ENCODE measurements at regions not wholly inside any gene's neighbourhood (a gene's known extent, or its start where the extent isn't known, plus 50 kb on each side); places are given as distances from the start of the nearest gene placed in this dataset.

- peaks cover 11% of the 10 kb centered on the region for H3K9me3 ChIP-seq (ENCODE audit: control insufficient read depth, insufficient read depth, low read length)
- ChIA-PET CTCF (no interaction called here), POLR2A (no interaction called here)
- TF ChIP-seq CTCF (IDR thresholded peaks at IDR 0.05; ENCODE audit: low read depth, low read length), result no peak
- H3K27me3 ChIP-seq (ENCODE audit: control insufficient read depth, insufficient read depth, low read length), result no peaks in the 10 kb centered on the region
- DNase-seq (ENCODE audit: low read depth, low spot score), result no peak
- H3K4me3 ChIP-seq (ENCODE audit: low read depth, low read length), result no peak overlapping the region
- H3K27ac ChIP-seq (ENCODE audit: low read depth, low read length), result no peak overlapping the region
Observed at GRCh38 chr6:94673251-94673650, 904.1 kb upstream of the MANEA start.

GRCh38 chr6:94670017-94670416, 907.3 kb upstream of the MANEA start:
- CTCF ChIA-PET, result no interaction called here

GRCh38 chr6:94668876-94669275, 908.5 kb upstream of the MANEA start:
- Histone ChIP-seq H3K9me3 (ENCODE audit: control insufficient read depth, insufficient read depth, low read length) (peaks cover 11% of the 10 kb centered on the region), H3K4me3 (ENCODE audit: low read depth, low read length) (no peak overlapping the region), H3K27ac (ENCODE audit: low read depth, low read length) (no peak overlapping the region), H3K27me3 (ENCODE audit: control insufficient read depth, insufficient read depth, low read length) (no peaks in the 10 kb centered on the region)
- CTCF ChIA-PET, result no interaction called here
- DNase-seq (ENCODE audit: low read depth, low spot score), result no peak
- POLR2A ChIA-PET, result no interaction called here
- no peak for TF ChIP-seq CTCF (IDR thresholded peaks at IDR 0.05; ENCODE audit: low read depth, low read length)

More at GRCh38 chr6:94670017-94670416, 907.3 kb upstream of the MANEA start:
- Histone ChIP-seq H3K27me3 (ENCODE audit: control insufficient read depth, insufficient read depth, low read length) (no peaks in the 10 kb centered on the region), H3K27ac (ENCODE audit: low read depth, low read length) (no peak overlapping the region), H3K9me3 (ENCODE audit: control insufficient read depth, insufficient read depth, low read length) (peaks cover 11% of the 10 kb centered on the region), H3K4me3 (ENCODE audit: low read depth, low read length) (no peak overlapping the region)
- POLR2A ChIA-PET, result no interaction called here
- no peak for TF ChIP-seq CTCF (IDR thresholded peaks at IDR 0.05; ENCODE audit: low read depth, low read length)
- no peak for DNase-seq (ENCODE audit: low read depth, low spot score)

- H3K27me3 ChIP-seq (ENCODE audit: control insufficient read depth, insufficient read depth, low read length), result no peaks in the 10 kb centered on the region
- no peak overlapping the region for H3K27ac ChIP-seq (ENCODE audit: low read depth, low read length)
- H3K4me3 ChIP-seq (ENCODE audit: low read depth, low read length), result no peak overlapping the region
- H3K9me3 ChIP-seq (ENCODE audit: control insufficient read depth, insufficient read depth, low read length), result peaks cover 12% of the 10 kb centered on the region; the same call in 1 of the 2 replicates
- no peak for TF ChIP-seq CTCF (IDR thresholded peaks at IDR 0.05; ENCODE audit: low read depth, low read length)
- ChIA-PET POLR2A (no interaction called here), CTCF (no interaction called here)
- no peak for DNase-seq (ENCODE audit: low read depth, low spot score)
Observed at GRCh38 chr6:94658929-94659328, 918.4 kb upstream of the MANEA start.

- no peaks in the 10 kb centered on the region for H3K27me3 ChIP-seq (ENCODE audit: control insufficient read depth, insufficient read depth, low read length)
- ChIA-PET CTCF (no interaction called here), POLR2A (no interaction called here)
Observed at GRCh38 chr6:94651239-94651638, 926.1 kb upstream of the MANEA start.

More at GRCh38 chr6:94651239-94651638, 926.1 kb upstream of the MANEA start:
- TF ChIP-seq CTCF (IDR thresholded peaks at IDR 0.05; ENCODE audit: low read depth, low read length), result no peak
- no peak overlapping the region for H3K4me3 ChIP-seq (ENCODE audit: low read depth, low read length)
- DNase-seq (ENCODE audit: low read depth, low spot score), result no peak
- peaks cover 7% of the 10 kb centered on the region; the same call in 1 of the 2 replicates for H3K9me3 ChIP-seq (ENCODE audit: control insufficient read depth, insufficient read depth, low read length)
- H3K27ac ChIP-seq (ENCODE audit: low read depth, low read length), result no peak overlapping the region
